ENCODE measurements at regions not wholly inside any gene's neighbourhood (a gene's known extent, or its start where the extent isn't known, plus 50 kb on each side); places are given as distances from the start of the nearest gene placed in this dataset.
"Not testable (repeated sequence)": the region's sequence is repeated elsewhere in the genome, so short reads cannot be mapped to it uniquely, and the experiment has no call there.

GRCh38 chr3:153952091-153952490 is 169.1 kb upstream of the ARHGEF26 start:
- no peak for DNase-seq

- no peak for DNase-seq
Measured at GRCh38 chr3:153956613-153957012, 164.6 kb upstream of the ARHGEF26 start.

GRCh38 chr3:153957421-153957820 is 163.8 kb upstream of the ARHGEF26 start:
- DNase-seq: no peak

GRCh38 chr3:153958635-153959595 is 162.3 kb upstream of the ARHGEF26 start:
- no peak for DNase-seq

GRCh38 chr3:153960458-153961074 is 160.6 kb upstream of the ARHGEF26 start:
- no peak for DNase-seq

- no peak for DNase-seq
Measured at GRCh38 chr3:153961494-153961893, 159.7 kb upstream of the ARHGEF26 start.

GRCh38 chr3:153963012-153963411 is 158.2 kb upstream of the ARHGEF26 start:
- DNase-seq: no peak

- no peak for DNase-seq
Measured at GRCh38 chr3:153967260-153967659, 153.9 kb upstream of the ARHGEF26 start.

- DNase-seq: no peak
Measured at GRCh38 chr3:153970047-153970446, 151.1 kb upstream of the ARHGEF26 start.

GRCh38 chr3:153970741-153971347 is 150.3 kb upstream of the ARHGEF26 start:
- no peak for DNase-seq

GRCh38 chr3:153972862-153973261 is 148.3 kb upstream of the ARHGEF26 start:
- DNase-seq: no peak

GRCh38 chr3:153973722-153974265 is 147.4 kb upstream of the ARHGEF26 start:
- no peak for DNase-seq

GRCh38 chr3:153974614-153975013 is 146.6 kb upstream of the ARHGEF26 start:
- DNase-seq: no peak

- no peak for DNase-seq
Measured at GRCh38 chr3:153976891-153977554, 144.2 kb upstream of the ARHGEF26 start.

- DNase-seq: no peak
Measured at GRCh38 chr3:153978006-153978405, 143.2 kb upstream of the ARHGEF26 start.

GRCh38 chr3:153979418-153980251 is 141.6 kb upstream of the ARHGEF26 start:
- DNase-seq: no peak

- DNase-seq: no peak
Measured at GRCh38 chr3:153980252-153980590, 141.0 kb upstream of the ARHGEF26 start.

GRCh38 chr3:153997364-153997763 is 123.8 kb upstream of the ARHGEF26 start:
- not testable (repeated sequence) for DNase-seq

GRCh38 chr3:154003649-154004048 is 117.5 kb upstream of the ARHGEF26 start:
- no peak for DNase-seq

- DNase-seq: no peak
Measured at GRCh38 chr3:154011036-154011435, 110.2 kb upstream of the ARHGEF26 start.

- no peak for DNase-seq
Measured at GRCh38 chr3:154013736-154014135, 107.5 kb upstream of the ARHGEF26 start.

- DNase-seq: no peak
Measured at GRCh38 chr3:154015307-154015706, 105.9 kb upstream of the ARHGEF26 start.

Measured in central memory CD4-positive, alpha-beta T cell (primary cell).